AG08396 (cell line): ENCODE measurements at regions not wholly inside any gene's neighbourhood (a gene's known extent, or its start where the extent isn't known, plus 50 kb on each side); places are given as distances from the start of the nearest gene placed in this dataset.

Experiments used
- DNase-seq: peaks from one replicate; pipeline ENCODE4 v3.0.0; 2012; ENCODE audit warnings: low spot score, mixed read lengths

DNA sequence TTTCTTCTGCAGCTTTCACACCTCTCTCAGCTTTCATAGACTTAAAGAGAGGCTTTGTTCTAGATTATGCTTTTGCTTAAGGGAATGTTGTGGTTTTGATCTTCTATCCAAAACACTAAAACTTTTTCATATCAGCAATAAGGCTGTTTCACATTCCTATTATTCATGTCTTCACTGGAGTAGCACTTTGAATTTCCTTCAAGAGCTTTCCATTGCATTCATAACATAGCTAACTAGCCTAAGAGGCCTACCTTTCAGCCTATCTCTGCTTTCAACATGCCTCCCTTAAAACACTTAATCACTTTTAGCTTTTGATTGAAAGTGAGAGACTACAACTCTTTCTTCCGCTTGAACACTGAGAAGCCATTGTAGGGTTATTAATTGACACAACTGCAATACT is 1117.0 kb upstream of the PHF14 start:
- DNase-seq = no peak

DNA sequence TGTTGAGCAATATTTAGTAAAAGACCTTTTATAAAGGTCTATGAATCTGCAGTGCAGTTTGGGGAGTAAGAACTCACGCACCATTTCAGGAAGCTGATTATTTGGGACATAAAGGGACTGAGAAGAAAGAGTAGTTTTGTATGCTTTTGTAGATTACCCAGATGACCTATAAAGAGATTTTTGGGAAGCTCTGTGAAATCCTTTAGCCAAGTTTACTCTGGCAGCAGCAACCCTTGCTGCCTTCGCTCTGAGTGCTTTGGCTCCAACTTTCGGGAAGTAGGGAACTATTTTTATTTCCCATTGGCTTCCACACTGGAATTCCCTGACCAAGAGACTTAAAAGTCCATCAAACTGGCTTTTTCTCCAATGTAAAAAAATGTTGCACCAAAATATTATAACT is 1110.1 kb upstream of the PHF14 start:
- DNase-seq = no peak

DNA sequence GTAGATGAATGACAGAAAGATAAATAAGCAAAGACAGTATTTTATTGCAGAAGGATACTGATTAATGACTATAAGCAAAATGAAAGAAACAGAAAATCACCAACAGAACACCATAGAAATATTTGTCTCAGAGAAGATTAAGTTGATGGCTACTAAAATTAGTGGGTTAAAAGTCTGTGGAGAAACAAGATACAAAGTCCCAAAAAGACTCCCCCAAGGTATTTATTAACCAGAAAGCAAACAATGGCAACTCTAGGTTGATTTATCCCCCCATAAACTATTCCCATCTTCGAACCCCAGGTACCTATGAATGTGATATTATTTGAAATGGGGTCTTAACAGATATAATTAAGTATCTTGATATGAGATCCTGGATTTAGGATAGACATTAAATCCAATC is 1104.5 kb upstream of the PHF14 start:
- DNase-seq = no peak

DNA sequence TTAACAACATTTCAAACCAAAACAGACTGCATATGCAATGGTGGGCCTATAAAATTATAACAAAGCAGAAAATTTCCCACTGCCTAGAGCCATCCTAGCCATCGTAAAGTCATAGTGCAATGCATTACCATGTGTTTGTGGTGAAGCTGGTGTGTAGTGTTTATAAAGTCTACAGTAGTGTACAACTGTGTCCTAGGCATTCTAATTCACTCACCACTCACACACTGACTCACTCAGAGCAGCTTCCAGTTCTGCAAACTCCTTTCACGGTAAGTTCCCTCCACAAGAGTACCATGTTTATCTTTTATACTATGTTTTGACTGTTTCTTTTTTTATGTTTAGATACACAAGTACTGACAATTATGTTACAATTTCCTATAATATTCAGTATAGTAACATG is 1104.1 kb upstream of the PHF14 start:
- DNase-seq = no peak

DNA sequence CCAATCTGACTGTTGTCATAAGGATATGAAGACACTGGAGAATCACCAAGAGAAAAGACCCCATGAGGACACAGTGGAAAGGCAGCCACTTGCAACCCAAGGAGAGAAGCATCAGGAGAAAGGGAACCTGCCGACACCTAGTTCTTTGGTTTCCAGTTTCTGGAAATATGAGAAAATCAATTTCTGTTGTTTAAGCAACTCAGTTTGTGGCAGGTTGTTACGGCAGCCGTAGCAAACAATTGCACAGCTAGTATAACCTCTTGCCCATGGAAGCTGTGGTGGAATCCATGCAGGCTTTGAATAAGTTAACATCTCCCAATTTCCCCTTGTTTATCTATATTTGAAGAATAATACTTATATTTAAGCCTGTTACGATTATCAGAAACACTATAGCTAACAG is 1103.0 kb upstream of the PHF14 start:
- no peak for DNase-seq

DNA sequence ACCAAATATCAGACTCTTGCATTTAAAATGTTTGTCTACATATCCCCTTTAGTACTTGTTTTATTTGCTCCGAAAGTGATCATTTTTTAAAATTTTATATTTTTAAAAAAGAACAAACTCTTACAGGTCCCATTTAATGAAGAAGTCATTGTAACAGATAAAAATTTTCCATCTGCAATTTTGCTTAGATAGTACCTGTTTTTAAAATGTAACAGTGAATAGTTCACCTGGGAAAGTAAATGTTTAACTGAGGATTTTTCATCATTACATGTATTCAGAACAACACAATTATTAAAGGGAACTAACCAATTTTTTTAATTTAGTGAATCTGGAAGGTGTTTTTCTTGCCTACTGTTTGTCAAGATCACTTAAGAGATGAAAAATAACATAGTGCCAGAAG is 1099.5 kb upstream of the PHF14 start:
- no peak for DNase-seq

DNA sequence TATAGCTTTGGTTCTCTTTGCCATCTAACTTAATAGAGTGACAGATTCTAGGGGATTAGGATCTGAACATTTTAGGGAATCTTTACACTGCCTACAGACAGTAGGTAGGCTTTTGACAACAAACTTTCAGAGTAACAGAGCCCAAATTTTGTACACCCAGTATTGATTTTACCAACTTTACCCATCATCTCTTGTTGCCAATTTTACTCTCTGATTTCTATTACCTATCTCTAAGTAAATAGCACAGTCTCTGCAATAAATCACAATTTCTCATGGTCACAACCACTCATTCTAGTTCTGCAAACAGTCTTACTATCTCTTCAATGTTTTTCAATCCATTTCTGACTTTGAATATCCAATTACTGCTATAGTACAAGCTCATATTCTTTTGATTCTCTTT is 1097.6 kb upstream of the PHF14 start:
- DNase-seq = no peak

DNA sequence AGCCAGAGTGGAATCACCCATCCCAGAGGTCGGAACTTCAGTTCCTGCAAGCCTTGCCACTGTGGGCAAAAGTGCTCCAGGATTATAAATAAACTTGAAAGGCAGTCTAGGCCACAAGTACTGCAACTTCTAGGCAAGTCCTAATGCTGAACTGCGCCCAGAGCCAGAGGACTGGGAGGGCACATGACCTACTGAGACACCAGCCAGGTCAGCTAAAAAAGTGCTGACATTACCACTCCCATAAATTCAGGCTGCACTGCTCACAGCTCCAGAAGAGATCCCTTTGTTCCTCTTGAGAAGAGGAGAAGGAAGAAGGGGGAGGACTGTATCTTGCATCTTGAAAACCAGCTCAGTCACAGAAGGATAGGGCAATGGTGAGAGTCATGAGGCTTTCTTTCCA is 1084.1 kb upstream of the PHF14 start:
- no peak for DNase-seq

DNA sequence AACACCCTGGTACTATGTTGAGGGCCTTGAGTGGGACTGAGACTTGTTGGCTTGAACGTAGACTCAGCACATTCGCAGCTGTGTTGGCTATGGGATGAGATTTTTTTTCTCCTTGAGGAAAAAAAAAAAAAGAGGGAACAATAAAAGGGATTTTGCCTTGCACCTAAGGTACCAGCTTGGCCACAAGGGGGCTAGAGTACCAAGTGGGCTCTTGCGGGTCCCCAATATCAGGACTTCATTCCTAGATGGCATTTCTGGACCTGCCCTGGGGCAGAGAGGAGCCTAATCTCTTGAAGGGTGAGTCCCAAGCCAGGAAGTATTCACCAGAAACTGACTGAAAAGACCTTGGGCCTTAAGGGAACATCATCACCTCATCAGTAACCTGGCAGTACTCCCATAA is 1083.6 kb upstream of the PHF14 start:
- no peak for DNase-seq

DNA sequence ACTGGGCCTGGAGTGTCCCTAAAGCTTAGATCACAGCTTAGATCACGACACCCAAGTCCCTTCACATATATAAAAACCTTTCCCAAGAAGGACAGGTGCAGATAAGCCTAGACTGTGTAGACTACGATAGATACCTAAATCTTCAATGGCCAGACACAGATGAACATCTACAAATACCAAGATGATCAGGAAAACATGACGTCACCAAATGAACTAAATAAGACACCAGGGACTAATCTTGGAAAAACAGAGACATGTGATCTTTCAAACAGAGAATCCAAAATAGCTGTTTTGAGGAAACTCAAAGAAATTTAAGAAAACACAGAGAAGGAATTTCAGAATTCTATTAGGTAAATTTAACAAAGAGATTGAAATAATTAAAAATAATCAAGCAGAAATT is 1082.6 kb upstream of the PHF14 start:
- DNase-seq = no peak

DNA sequence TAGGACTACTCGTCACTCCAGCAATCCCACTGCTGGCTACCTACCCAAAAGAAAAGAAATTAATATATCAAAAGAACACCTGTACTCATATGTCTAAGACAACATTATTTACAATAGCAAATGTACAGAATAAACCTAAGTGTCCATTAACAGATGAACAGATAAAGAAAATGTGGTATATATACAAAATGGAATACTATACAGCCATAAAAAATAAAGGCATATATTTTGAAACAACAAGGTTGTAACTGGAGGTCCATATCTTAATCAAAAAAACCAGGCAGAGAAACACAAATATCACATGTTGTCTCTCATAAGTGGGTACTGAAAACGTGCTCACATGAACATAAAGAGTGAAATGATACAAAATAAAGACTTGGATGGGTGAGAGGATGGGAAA is 1073.3 kb upstream of the PHF14 start:
- no peak for DNase-seq

DNA sequence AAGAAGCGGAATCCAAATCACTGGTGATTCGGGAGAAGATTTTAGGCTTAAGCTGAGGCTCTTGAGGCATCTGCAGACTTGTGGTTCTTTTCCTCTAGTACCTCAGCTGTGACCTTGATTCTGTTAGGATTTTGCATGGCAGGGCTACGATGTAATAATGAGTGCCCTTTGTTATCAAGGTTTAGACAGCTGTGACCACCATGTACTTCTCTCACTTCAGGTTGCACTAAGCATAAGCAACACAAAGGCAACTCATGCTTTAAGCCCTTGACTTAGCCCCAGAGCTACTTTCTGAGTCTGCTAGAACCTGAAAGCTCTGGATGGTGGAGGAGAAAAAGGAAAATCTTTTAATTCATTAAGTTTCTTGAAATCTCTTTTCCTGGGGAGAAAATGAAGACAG is 1052.3 kb upstream of the PHF14 start:
- no peak for DNase-seq

DNA sequence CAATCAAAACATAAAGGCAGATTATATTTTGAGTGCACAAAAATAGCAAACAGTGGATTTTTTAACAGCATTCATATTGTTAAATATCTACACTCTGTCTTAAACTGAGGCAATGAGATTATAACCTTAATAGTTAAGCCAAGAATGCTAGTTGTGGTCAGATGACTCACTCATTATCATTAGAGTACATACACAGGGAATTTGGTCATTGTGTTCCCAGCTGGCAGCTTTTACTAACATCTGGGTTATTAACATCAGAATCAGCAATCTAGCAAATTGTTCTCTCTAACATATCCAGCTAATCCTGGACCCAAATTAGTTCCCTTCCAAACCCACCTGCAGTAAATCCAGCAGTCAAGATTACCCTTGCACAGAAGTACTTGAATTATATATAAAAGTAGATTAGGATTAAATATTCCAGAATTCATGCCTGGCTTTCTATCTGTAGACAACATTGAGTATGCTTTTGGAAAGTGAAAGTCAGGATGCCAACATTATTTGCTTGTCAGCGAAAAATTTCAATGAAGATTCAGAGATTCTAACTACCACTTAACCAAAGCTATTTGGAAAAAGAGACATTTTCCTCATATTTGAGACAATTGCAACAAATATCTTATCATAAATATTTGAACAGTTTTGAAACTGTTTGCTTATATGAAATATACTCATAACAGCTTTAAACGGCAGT is 1035.6 kb upstream of the PHF14 start:
- no peak for DNase-seq

DNA sequence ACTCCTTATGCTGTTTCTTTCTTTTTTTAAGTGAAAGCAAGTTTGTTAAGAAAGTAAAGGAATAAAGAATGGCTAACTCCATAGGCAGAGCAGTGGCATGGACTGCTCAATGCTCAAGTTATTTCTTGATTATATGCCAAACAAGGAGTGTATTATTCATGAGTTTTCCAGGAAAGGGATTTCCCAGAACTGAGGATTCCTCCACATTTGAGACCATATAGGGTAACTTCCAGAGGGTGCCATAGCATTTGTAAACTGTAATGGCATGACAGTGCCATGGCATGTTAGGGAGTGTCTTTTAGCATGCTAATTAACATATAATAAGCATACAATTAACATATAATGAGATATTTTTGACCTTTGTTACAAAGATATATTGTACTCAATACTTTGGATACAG is 1034.5 kb upstream of the PHF14 start:
- DNase-seq = no peak

DNA sequence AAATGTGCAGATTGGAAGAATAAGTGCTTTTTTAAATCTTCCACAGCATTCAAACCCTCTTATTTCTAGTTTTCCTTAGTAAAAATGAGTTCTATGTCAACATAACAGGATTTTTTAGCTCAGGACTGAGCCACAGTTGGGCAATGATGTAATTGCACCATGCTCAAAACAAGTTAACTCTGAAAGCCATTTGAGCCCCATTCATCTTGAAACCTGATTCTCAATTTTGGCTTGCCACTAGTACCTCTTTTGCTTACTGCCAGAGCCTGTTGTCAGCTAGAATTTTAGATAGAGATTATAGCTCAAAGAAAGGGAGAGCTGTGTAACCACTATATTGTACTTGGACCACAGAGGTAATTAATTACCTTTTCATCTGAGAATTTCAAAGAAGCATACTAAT is 1028.5 kb upstream of the PHF14 start:
- DNase-seq = no peak

DNA sequence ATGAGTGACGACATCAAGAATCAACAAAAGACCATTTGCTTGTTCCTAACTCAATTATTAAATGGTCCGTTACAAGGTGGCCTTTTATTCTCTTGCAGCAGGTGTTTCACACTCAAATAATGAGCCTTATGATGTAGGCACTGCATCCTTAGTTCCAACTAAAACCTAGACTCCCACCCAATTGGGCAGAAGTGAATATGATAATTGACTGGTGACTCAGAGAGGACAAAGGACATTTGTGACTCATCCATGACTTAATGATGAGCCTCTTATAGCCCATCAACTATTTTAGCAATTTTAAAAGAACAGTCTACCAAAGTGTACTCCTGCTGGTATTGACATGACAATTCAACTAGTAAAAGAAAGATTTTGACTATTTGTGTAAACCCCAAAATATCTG is 1027.8 kb upstream of the PHF14 start:
- no peak for DNase-seq

DNA sequence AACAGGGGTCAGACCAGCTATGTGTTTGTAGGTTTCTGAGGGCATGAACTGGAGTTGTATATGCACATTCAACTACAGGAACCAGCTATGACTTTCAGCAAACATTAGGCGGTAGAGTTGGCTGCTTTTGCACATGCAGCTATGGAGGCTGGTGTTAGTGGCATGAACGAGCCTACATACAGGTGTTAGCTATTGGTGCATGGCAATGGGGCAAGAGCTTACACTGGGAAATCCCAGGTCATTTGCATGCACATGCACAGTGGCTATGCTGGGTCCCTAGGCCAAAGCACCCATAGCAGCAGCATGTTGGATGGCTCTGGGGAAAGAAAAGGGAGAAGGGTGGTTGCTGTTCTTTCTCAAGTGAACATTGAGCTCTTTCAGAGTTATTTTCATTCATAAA is 1018.5 kb upstream of the PHF14 start:
- DNase-seq = no peak

DNA sequence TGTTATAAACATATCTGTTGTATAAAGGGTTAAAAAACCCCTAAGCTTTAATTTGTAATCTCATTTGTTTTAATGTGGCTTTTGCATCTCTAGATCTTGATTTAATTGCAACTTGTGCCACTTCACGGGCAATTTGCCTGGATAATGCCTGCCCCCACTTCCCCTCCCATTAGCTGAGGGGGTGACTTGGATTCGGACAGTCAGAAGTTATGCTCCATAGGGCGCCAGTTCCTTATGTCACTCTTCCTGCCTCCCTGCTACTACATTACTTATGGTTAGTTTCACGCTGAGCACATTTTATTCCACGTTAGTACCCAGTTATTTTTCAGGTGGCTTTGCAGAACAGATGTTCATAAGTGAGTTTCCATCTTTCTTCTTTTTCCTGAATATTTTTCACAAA is 1015.2 kb upstream of the PHF14 start:
- no peak for DNase-seq

DNA sequence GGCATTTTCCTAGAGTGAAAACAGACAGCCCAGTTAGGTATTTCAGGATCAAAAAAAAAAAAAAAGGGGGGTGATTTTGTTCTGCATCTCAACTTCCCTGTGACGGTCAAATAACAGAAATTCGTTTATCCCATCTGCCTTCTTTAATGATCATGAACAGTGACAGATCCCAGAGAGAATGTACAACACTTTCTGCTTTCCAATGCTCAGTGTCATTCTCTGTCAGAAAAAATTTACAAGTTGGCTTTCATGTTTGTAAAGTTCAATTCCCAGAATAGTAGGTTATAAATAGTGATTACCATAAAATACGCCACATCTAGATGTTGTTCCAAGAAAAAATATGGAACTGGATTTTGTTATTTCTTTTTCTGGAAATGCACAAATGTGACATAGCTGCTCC is 1013.2 kb upstream of the PHF14 start:
- DNase-seq = no peak

DNA sequence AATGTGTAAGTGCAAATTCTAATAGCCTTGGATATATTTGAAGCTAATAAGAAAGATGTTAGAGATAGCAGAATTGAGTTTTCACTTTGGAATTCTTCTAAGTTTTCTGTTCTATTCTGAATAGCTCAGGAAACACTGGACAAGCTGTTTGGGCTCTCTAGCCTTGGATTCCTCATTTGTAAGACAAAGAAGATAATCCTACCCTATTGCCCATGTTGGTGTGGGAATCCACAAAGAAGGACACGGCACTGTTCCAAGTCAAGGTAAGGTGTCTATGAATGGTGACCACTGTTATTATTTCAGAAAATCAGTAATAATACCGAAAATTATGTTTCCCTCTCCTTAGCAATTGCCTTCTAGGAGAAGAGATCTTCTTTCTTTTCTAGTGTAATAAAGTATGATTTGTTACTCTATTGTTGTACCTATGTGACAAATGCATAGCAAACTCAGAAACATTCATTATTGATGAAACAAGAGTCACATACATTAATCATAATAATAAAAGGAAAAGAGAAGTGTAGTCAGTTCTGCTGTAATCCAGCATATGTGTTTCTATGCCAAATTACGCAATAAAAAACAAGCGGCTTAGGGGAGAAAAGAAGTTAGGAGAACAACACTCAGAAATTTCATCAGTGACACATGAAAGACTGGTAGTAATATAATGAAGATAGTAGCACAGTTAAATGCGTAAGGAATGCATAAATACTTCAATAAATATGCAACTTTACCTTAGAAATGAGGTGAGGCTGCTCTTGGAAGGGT is 1012.3 kb upstream of the PHF14 start:
- no peak for DNase-seq

DNA sequence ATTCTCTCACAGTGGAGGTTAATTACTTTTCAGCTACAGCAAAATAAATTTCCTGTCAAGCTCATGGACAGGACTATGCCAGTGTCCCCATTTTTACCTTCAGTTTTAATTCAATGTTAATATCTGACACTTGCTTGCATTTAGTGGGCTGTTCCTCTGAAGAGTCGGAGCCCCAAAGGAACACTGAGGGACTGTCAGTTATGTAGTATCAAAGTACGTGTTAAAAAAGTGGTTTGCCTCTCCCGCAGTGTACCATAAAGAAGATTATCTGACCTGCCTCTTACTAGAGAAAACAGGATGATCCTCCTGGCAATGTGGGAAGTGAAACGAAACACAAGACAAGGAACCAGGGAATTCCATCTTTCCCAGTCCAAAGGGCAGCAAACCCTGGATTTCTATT is 1010.9 kb upstream of the PHF14 start:
- no peak for DNase-seq

DNA sequence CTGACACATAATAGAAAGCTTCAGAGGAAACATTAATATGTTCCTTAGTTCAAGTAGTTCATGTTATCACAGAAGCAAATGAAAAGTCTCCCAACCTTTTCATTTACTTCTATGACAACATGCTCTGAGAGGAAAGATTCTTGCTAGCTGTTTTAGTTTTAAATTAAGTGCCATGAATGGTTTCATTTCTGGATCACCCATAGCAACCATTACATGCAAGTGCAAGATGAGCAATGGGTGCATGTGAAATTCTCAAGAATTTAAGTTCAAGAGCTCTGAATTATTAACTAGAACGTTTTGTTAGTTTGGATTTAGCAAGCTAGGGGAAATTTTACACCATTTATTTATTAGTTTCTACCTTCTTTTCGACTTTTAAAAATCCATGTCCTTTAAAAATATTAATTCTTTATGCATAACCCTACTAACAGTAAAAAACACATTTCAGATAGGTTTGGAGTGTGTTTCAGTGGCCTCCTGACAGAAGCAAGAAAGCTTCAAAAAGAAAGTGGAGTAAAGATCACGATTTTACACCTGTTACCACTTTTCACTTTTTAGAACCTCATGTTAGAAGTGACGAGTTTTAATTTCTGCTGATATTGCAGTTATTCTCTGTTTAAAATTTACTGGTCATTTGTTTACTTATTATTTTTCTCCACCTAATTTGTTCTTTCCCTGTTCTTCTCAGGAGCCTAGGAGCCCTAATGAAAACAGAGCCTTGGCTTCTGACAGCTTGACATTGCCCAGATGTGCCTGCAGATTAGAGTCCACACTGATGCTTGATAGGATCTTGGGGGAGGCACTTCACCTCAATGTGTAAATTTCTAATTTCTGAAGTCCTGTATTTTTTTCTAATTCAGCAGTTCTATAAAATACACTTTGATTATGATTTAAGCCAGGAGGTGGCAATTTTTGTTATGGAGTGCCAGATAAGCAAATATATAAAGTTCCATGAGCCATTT is 995.3 kb upstream of the PHF14 start:
- no peak for DNase-seq
